Fibroblast of pulmonary artery (primary cell): ENCODE measurements at regions not wholly inside any gene's neighbourhood (a gene's known extent, or its start where the extent isn't known, plus 50 kb on each side); places are given as distances from the start of the nearest gene placed in this dataset.
"Not testable (repeated sequence)": the region's sequence is repeated elsewhere in the genome, so short reads cannot be mapped to it uniquely, and the experiment has no call there.

Experiments used
- DNase-seq: peaks from one replicate; pipeline ENCODE4 v3.0.0-alpha.2; 2010; ENCODE audit warnings: low read depth
- H3K4me3 ChIP-seq: replicated peaks from 2 replicates; pipeline ENCODE4 v1.5.1; 2011; ENCODE audit warnings: low read depth, mild to moderate bottlenecking, control low read depth, low read length, moderate library complexity
- TF ChIP-seq, protein P1 (sequence below): IDR thresholded peaks from 2 replicates; pipeline ENCODE4 v1.5.1; 2011; ENCODE audit warnings: mild to moderate bottlenecking, control low read depth, low read length, inconsistent platforms; ENCODE audit errors: missing control alignments

DNA sequence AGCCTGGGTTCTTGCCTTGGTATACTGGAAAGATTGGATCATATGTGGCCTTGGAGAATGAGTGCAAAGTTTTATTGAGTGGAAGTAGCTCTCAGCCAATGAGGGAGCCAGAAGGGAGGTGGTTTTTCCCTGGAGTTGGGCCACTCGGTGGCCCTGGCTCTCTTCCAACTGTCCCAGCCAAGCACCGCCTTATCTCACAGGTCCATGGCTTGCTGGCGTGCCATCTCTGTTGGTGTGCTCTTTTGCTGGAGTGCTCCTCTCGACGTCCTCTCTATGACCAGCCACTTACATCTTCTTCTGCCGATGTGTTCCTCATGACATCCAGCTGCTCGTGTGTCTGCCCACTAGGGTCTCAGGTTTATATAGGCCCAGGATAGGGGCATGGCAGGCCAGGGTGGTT lies 505.9 kb upstream of the SYNCRIP start:
- no peak overlapping the region for H3K4me3 ChIP-seq
- no peak for DNase-seq
- TF ChIP-seq, protein P1, sequence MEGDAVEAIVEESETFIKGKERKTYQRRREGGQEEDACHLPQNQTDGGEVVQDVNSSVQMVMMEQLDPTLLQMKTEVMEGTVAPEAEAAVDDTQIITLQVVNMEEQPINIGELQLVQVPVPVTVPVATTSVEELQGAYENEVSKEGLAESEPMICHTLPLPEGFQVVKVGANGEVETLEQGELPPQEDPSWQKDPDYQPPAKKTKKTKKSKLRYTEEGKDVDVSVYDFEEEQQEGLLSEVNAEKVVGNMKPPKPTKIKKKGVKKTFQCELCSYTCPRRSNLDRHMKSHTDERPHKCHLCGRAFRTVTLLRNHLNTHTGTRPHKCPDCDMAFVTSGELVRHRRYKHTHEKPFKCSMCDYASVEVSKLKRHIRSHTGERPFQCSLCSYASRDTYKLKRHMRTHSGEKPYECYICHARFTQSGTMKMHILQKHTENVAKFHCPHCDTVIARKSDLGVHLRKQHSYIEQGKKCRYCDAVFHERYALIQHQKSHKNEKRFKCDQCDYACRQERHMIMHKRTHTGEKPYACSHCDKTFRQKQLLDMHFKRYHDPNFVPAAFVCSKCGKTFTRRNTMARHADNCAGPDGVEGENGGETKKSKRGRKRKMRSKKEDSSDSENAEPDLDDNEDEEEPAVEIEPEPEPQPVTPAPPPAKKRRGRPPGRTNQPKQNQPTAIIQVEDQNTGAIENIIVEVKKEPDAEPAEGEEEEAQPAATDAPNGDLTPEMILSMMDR: no peak

DNA sequence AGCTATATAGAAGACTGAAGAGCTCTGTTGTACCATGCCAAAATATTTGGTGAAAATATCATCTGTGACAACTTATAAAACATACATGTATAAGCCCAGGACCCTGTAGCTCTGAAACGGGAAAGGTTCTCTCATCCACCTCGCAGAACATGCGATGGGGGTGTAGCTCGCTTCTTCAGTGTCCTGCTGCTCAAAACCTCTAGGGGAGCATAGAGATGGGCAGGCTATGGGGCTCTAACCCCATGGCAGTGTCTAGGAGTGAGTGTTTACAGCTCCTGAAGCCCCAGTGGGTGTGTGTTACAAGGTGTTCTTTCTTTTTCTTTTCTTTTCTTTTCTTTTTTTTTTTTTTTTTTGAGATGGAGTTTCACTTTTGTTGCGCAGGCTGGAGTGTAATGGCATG lies 505.2 kb upstream of the SYNCRIP start:
- DNase-seq: no peak
- TF ChIP-seq, protein P1: no peak

DNA sequence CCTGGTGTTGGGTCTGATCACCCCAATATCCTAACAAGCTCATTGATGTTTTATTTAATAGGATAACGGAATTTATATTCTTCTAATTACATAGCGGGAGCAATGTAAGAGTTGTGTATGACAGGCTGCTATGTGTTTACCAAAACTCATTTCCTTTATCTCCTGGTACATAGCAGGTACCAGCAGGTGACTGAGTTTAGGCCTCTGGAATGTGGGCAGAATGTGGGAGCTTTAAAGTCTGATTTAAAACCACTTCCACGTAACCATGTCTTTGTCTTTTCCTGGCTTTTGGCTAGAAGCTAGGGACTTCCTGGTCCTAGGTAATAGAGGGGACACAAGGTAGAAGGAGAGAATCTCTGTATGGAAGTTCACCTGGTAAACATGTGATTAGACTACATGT lies 504.6 kb upstream of the SYNCRIP start:
- no peak overlapping the region for H3K4me3 ChIP-seq
- TF ChIP-seq, protein P1: no peak
- no peak for DNase-seq

More for the DNA sequence above, 505.2 kb upstream of the SYNCRIP start:
- no peak overlapping the region for H3K4me3 ChIP-seq

DNA sequence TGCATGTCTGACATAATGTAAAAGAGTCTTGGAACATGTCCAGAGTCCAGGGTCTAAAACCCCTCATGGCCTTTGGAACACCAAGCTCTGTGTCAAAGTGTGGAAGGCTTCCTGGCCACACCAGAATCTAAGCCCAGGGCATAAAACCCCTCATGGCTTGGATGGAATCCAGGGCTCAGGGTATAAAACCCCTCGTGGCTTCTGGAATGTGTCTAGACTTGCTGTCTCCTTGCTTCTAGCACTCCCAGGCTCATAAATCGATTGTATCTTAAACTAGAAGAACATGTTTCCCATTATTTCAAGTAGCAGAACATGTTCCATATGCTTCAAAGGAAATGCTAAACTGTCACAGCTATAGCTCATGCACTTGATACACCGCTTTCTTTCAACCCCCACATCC lies 504.1 kb upstream of the SYNCRIP start:
- H3K4me3 ChIP-seq, DNase-seq: not testable (repeated sequence)

DNA sequence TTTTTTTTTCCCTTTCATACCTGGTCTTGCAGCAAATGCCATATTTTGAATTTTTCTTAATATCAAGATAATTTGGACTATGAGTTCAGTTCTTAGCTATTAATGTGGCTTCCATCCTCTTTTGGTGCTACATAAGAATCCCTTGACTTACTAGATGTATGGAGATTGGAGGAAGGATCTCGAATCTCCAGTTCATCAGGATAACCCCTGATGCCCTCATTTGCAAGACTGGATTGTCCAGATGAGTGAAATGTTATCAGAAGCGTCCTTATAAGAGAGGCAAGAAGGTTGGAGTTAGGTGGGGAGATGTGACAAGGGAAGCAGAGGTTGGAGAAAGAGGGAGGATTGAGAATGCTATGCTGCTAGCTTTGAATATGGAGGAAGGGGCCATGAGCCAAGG lies 499.6 kb upstream of the SYNCRIP start:
- TF ChIP-seq, protein P1: no peak

DNA sequence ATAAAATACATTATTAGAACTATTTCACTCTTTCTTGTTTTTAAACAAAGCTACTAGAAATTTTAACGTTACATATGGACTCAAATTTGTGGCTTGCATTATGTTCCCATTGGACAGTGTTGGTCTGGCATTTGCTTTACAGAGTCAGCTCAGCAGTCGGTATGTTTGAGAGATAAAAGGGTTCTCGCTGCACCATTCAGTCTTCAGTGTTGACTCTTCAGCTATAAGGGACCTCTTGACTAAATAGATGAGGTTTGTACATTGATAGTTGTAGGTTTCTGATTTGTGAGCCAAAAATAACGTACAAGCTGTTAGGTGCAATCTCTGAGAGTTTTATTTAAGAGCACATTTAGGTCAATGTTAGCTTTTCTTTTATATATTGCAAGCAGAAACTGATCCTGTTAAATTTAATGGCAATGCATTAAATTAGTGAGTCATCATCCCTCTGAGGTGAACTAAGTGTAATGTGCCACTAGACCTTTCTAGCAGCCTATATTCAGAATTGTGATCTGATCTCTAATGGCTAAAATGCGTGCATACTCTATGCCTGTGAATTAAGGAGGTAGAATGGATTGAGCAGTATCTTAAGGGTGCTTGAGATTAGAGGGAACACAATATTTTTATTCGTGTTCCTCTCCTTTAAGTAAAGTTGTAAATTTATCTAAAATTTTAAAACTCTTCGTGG lies 485.6 kb upstream of the SYNCRIP start:
- TF ChIP-seq, protein P1: no peak
- no peak for DNase-seq
- H3K4me3 ChIP-seq: no peak overlapping the region

More for the DNA sequence above, 499.6 kb upstream of the SYNCRIP start:
- no peak for DNase-seq
- H3K4me3 ChIP-seq: no peak overlapping the region

DNA sequence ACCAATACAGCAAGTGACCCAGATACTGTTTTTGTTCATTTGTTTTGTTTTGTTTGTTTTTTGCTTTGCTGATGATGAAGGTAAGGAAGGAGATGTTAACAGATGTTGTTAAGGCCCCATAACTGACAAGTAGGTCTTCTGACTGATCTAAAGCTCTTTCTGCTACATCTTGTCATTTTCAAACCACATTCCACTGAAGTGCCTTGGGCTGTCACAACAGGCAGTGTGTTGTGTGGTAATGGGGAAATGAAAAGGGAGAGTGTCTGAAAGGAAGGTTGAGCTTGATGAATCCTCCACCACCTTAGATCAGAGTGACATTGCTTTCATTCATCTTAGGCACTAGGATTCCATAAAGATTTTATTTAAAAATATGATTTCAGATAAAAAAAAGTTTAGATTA lies 479.4 kb upstream of the SYNCRIP start:
- DNase-seq: no peak
- TF ChIP-seq, protein P1: no peak

More for the DNA sequence above, 479.4 kb upstream of the SYNCRIP start:
- H3K4me3 ChIP-seq: no peak overlapping the region
